ENCODE measurements at regions not wholly inside any gene's neighbourhood (a gene's known extent, or its start where the extent isn't known, plus 50 kb on each side); places are given as distances from the start of the nearest gene placed in this dataset.

GRCh38 chr6:71187141-71187540 is 101.5 kb upstream of the OGFRL1 start:
- TF ChIP-seq HDGF (IDR thresholded peaks at IDR 0.05; ENCODE audit: borderline replicate concordance) (no peak), SUZ12 (IDR thresholded peaks at IDR 0.05) (no peak), FOXM1 (IDR thresholded peaks at IDR 0.05; ENCODE audit: borderline replicate concordance) (no peak), LEF1 (IDR thresholded peaks at IDR 0.05; ENCODE audit: borderline replicate concordance) (no peak), SP1 (IDR thresholded peaks at IDR 0.05) (no peak), ELF4 (IDR thresholded peaks at IDR 0.05) (no peak), FOXK2 (IDR thresholded peaks at IDR 0.05) (no peak), PKNOX1 (IDR thresholded peaks at IDR 0.05) (no peak)
